H1 (cell line): ENCODE measurements at regions not wholly inside any gene's neighbourhood (a gene's known extent, or its start where the extent isn't known, plus 50 kb on each side); places are given as distances from the start of the nearest gene placed in this dataset.

Experiments used
- CTCF ChIA-PET: fragments of 300-600 bp; sonication (Branson Sonifier 250); formaldehyde crosslinking; loops from one replicate; lab custom pipeline; 2021; ENCODE audit not compliant: partially characterized antibody; lab: Charles Lee
- POLR2A ChIA-PET: fragments of 300-600 bp; sonication (Branson Sonifier 250); formaldehyde crosslinking; loops from one replicate; lab custom pipeline; 2021; ENCODE audit warnings: inconsistent platforms; ENCODE audit not compliant: partially characterized antibody; lab: Charles Lee
- DNase-seq, 2 experiments: peaks; one replicate each; pipeline versions ENCODE4 v3.0.0 to v3.0.0-alpha.2; 2010 to 2022; ENCODE audit warnings: low spot score in 2 of 2, low read depth in 1 of 2, mixed read lengths in 1 of 2
- FAIRE-seq: peaks from 2 replicates; lab custom pipeline; 2011; peaks lifted over from hg19 to GRCh38; lab: Jason Lieb, UNC
- H2AFZ ChIP-seq: 2 replicates; pipeline ENCODE4 v1.8.1; 2012; ENCODE audit warnings: low read length, inconsistent platforms
- H2AK5ac ChIP-seq: 2 replicates; pipeline ENCODE4 v1.6.1; 2013; ENCODE audit warnings: low read depth, low read length
- H2BK120ac ChIP-seq: replicated peaks from 2 replicates; pipeline ENCODE3; 2013; ENCODE audit warnings: low read depth, low read length, inconsistent platforms
- H2BK12ac ChIP-seq: 2 replicates; pipeline ENCODE4 v1.6.1; 2013; ENCODE audit warnings: low read depth, low read length
- H2BK15ac ChIP-seq: 2 replicates; pipeline ENCODE4 v1.6.1; 2013; ENCODE audit warnings: low read length
- H2BK20ac ChIP-seq: 2 replicates; pipeline ENCODE4 v1.6.1; 2013; ENCODE audit warnings: low read length
- H2BK5ac ChIP-seq: 2 replicates; pipeline ENCODE4 v1.6.1; 2013; ENCODE audit warnings: low read depth, low read length
- H3K14ac ChIP-seq: 2 replicates; pipeline ENCODE4 v1.6.1; 2013; ENCODE audit warnings: inconsistent platforms; ENCODE audit not compliant: insufficient read length
- H3K18ac ChIP-seq: 2 replicates; pipeline ENCODE4 v1.6.1; 2013; ENCODE audit warnings: low read length; ENCODE audit errors: extremely low read depth
- H3K23ac ChIP-seq: 2 replicates; pipeline ENCODE4 v1.6.1; 2013; ENCODE audit warnings: inconsistent platforms; ENCODE audit not compliant: insufficient read length
- H3K23me2 ChIP-seq: 2 replicates; pipeline ENCODE4 v1.6.1; 2013; ENCODE audit warnings: low read depth, low read length
- H3K27ac ChIP-seq: 2 replicates; pipeline ENCODE4 v1.6.1; 2011; ENCODE audit warnings: low read depth, low read length, inconsistent platforms
- H3K27me3 ChIP-seq, 4 experiments: replicated peaks in 1 of 4; 1 replicate in 1 of 4; 2 replicates in 3 of 4; pipeline versions ENCODE4 v1.6.1 to v1.8.1; 2011 to 2013; ENCODE audit warnings: low read length in 3 of 4, mild to moderate bottlenecking in 3 of 4, inconsistent platforms in 2 of 4, mixed read lengths in 2 of 4, moderate library complexity in 1 of 4; ENCODE audit not compliant: control insufficient read depth in 3 of 4, insufficient read depth in 3 of 4; ENCODE audit errors: extremely low read depth in 1 of 4
- H3K36me3 ChIP-seq, 4 experiments: 2 replicates each; pipeline versions ENCODE4 v1.6.1 to v1.8.1; 2011 to 2013; ENCODE audit warnings: mild to moderate bottlenecking in 4 of 4, low read length in 3 of 4, moderate library complexity in 2 of 4, control low read depth in 1 of 4, inconsistent platforms in 1 of 4; ENCODE audit not compliant: insufficient read depth in 4 of 4, control insufficient read depth in 2 of 4
- H3K4ac ChIP-seq: replicated peaks from 2 replicates; pipeline ENCODE3; 2013; ENCODE audit warnings: low read length, low read depth, mixed read lengths, inconsistent platforms; ENCODE audit not compliant: insufficient read length
- H3K4me1 ChIP-seq, 4 experiments: replicated peaks in 1 of 4; 1 replicate in 1 of 4; 2 replicates in 3 of 4; pipeline versions ENCODE4 v1.6.1 to v1.8.1; 2011 to 2013; ENCODE audit warnings: low read length in 3 of 4, inconsistent platforms in 2 of 4, mixed read lengths in 1 of 4; ENCODE audit not compliant: insufficient read depth in 4 of 4, control insufficient read depth in 3 of 4
- H3K4me2 ChIP-seq, 2 experiments: 2 replicates each; pipeline versions ENCODE4 v1.6.1 to v1.8.1; 2011 to 2013; ENCODE audit warnings: low read depth in 2 of 2, low read length in 2 of 2, control low read depth in 1 of 2, inconsistent platforms in 1 of 2, mild to moderate bottlenecking in 1 of 2; ENCODE audit not compliant: insufficient read depth in 1 of 2
- H3K4me3 ChIP-seq, 4 experiments: fragments of 200-600, 300-600 bp in 1 of 4; sonication (generic), shearing (Covaris generic), sonication (Bioruptor Twin) in 1 of 4; 2 replicates each; pipeline versions ENCODE4 v1.5.1 to v1.8.1; 2011 to 2016; ENCODE audit warnings: low read length in 4 of 4, low read depth in 3 of 4, control low read depth in 2 of 4, inconsistent platforms in 2 of 4, mild to moderate bottlenecking in 2 of 4, mixed read lengths in 1 of 4, moderate library complexity in 1 of 4; ENCODE audit not compliant: insufficient read depth in 2 of 4; ENCODE audit errors: extremely low read depth in 1 of 4
- H3K56ac ChIP-seq: replicated peaks from 2 replicates; pipeline ENCODE3; 2013; ENCODE audit warnings: low read depth, mild to moderate bottlenecking, mixed read lengths, low read length, inconsistent platforms; ENCODE audit not compliant: insufficient read length
- H3K79me1 ChIP-seq: 2 replicates; pipeline ENCODE4 v1.6.1; 2013; ENCODE audit warnings: low read depth, low read length, control low read depth
- H3K79me2 ChIP-seq, 2 experiments: 2 replicates each; pipeline versions ENCODE4 v1.6.1 to v1.8.1; 2012 to 2013; ENCODE audit warnings: low read length in 2 of 2, mild to moderate bottlenecking in 2 of 2, inconsistent platforms in 1 of 2; ENCODE audit not compliant: insufficient read depth in 2 of 2, control insufficient read depth in 1 of 2
- H3K9ac ChIP-seq, 4 experiments: replicated peaks in 1 of 4; 1 replicate in 1 of 4; 2 replicates in 3 of 4; pipeline versions ENCODE4 v1.6.1 to v1.8.1; 2011 to 2013; ENCODE audit warnings: low read depth in 3 of 4, low read length in 3 of 4, control low read depth in 2 of 4, mild to moderate bottlenecking in 2 of 4, moderate library complexity in 2 of 4, inconsistent platforms in 1 of 4; ENCODE audit errors: extremely low read depth in 1 of 4
- H3K9me3 ChIP-seq, 2 experiments: 2 replicates each; pipeline versions ENCODE4 v1.6.1 to v1.8.1; 2012 to 2013; ENCODE audit warnings: mild to moderate bottlenecking in 2 of 2, moderate library complexity in 2 of 2, control low read depth in 1 of 2, inconsistent platforms in 1 of 2, low read depth in 1 of 2, low read length in 1 of 2, mixed read lengths in 1 of 2; ENCODE audit not compliant: insufficient read depth in 2 of 2
- H4K20me1 ChIP-seq, 2 experiments: replicated peaks in 1 of 2; 2 replicates each; pipeline versions ENCODE3 to v1.8.1; 2011 to 2013; ENCODE audit warnings: inconsistent platforms in 2 of 2, low read length in 2 of 2, mild to moderate bottlenecking in 1 of 2; ENCODE audit not compliant: insufficient read depth in 2 of 2, control insufficient read depth in 1 of 2
- H4K5ac ChIP-seq: 2 replicates; pipeline ENCODE4 v1.6.1; 2013; ENCODE audit warnings: low read length, low read depth, mixed read lengths, inconsistent platforms; ENCODE audit not compliant: insufficient read length
- H4K8ac ChIP-seq: 2 replicates; pipeline ENCODE4 v1.8.0; 2013; ENCODE audit warnings: mild to moderate bottlenecking, moderate library complexity, low read length, inconsistent platforms; ENCODE audit not compliant: insufficient read depth; ENCODE audit errors: extremely low read depth
- H4K91ac ChIP-seq: replicated peaks from 2 replicates; pipeline ENCODE3; 2013; ENCODE audit warnings: low read length, mixed read lengths, inconsistent platforms; ENCODE audit not compliant: insufficient read length
- CBX8 ChIP-seq: fragments of 300-800, 300-1000 bp; sonication (generic); IDR thresholded peaks from 2 replicates; pipeline ENCODE4 v1.7.1; 2016; ENCODE audit warnings: low read depth, low read length, borderline replicate concordance
- EP300 ChIP-seq, 2 experiments: IDR thresholded peaks; 1 replicate in 1 of 2; 2 replicates in 1 of 2; pipeline ENCODE4 v1.6.1; 2011 to 2012; ENCODE audit warnings: low read depth in 2 of 2, low read length in 2 of 2, mild to moderate bottlenecking in 2 of 2, borderline replicate concordance in 1 of 2, inconsistent platforms in 1 of 2, moderate library complexity in 1 of 2
- GTF2F1 ChIP-seq: IDR thresholded peaks from 2 replicates; pipeline ENCODE4 v1.6.1; 2012; ENCODE audit warnings: low read depth, low read length, improper control_type of control experiment, borderline replicate concordance
- KDM4A ChIP-seq: IDR thresholded peaks from one replicate; pipeline ENCODE4 v1.7.1; 2012; ENCODE audit warnings: low read depth, mild to moderate bottlenecking, moderate library complexity, low read length, inconsistent platforms; ENCODE audit not compliant: severe bottlenecking
- KDM5A ChIP-seq: fragments of 200-600 bp; IDR thresholded peaks from 2 replicates; pipeline ENCODE4 v1.7.1; 2012; ENCODE audit warnings: mild to moderate bottlenecking, low read length, inconsistent platforms, mixed read lengths
- MAFK ChIP-seq: IDR thresholded peaks from 2 replicates; pipeline ENCODE4 v1.6.1; 2012; ENCODE audit warnings: low read depth, mild to moderate bottlenecking, improper control_type of control experiment, low read length
- PHF8 ChIP-seq: fragments of 200-600 bp; sonication (generic); conservative IDR thresholded peaks from 2 replicates; pipeline ENCODE4 v1.7.1; 2012; ENCODE audit warnings: low read depth, mild to moderate bottlenecking, inconsistent platforms, low read length, moderate library complexity
- RBBP5 ChIP-seq: IDR thresholded peaks from 2 replicates; pipeline ENCODE4 v1.7.1; 2012; ENCODE audit warnings: low read depth, mild to moderate bottlenecking, inconsistent platforms, low read length, moderate library complexity, borderline replicate concordance
- SIX5 ChIP-seq: IDR thresholded peaks from 2 replicates; pipeline ENCODE4 v1.6.1; 2011; ENCODE audit warnings: mild to moderate bottlenecking, low read depth, low read length
- SP2 ChIP-seq: IDR thresholded peaks from 2 replicates; pipeline ENCODE4 v1.6.1; 2012; ENCODE audit warnings: mild to moderate bottlenecking, low read length, inconsistent platforms
- TCF12 ChIP-seq: IDR thresholded peaks from 2 replicates; pipeline ENCODE4 v1.6.1; 2011; ENCODE audit warnings: low read depth, mild to moderate bottlenecking, low read length
- TEAD4 ChIP-seq: IDR thresholded peaks from 2 replicates; pipeline ENCODE4 v1.6.1; 2012; ENCODE audit warnings: low read depth, low read length, inconsistent platforms, mixed read lengths
- WGBS, 2 experiments: shearing (Covaris generic) in 1 of 2; methylation state at CpG; one replicate each; pipeline versions ENCODE4 v1.1.6 to v1.1.7; 2013 to 2015; ENCODE audit warnings: low lambda C conversion rate in 2 of 2, mixed read lengths in 2 of 2, inconsistent platforms in 1 of 2, low coverage in 1 of 2, missing lambda C conversion rate in 1 of 2; ENCODE audit not compliant: insufficient replicate concordance in 2 of 2, insufficient coverage in 1 of 2, insufficient read length in 1 of 2; ENCODE audit errors: extremely low coverage in 1 of 2, missing lambda C conversion rate in 1 of 2; 5-methylcytosine and 5-hydroxymethylcytosine counted together
- TF ChIP-seq, protein P1 (sequence below): IDR thresholded peaks from 2 replicates; pipeline ENCODE4 v1.6.1; 2012; ENCODE audit warnings: inconsistent platforms
- TF ChIP-seq, protein P2 (sequence below): IDR thresholded peaks from 2 replicates; pipeline ENCODE4 v1.6.1; 2012; ENCODE audit warnings: inconsistent platforms

DNA sequence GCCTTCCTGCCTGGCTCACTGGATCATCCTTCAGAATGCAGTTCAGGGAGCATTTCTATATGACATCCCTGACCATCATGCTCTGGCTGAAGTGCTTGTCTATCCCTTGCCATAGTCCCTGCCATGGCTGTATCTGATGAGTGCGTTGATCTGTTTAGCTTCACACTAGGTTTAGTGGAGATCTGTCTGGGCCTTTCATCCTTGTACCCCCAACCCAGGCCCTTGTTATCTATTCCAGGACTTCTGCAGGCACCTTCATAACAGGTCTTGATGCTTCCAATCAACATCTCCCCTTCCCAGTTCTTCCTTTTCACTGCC, 102.4 kb downstream of the QRSL1 start:
- Histone ChIP-seq H2AFZ (no peak overlapping the region), H3K4ac (no peak overlapping the region), H2BK120ac (no peak overlapping the region), H2BK5ac (no peak overlapping the region), H3K4me3 (no peak overlapping the region), H4K20me1 (no peaks in the 10 kb centered on the region), H3K18ac (no peak overlapping the region), H3K9ac (no peak overlapping the region), H2BK20ac (peak overlapping the region; percentile 3; the same call in 1 of the 2 replicates), H2BK12ac (no peak overlapping the region; the same call in 1 of the 2 replicates), H4K91ac (no peak overlapping the region), H3K4me1 (no peaks in the 10 kb centered on the region; a peak in 1 of 7 replicates), H4K8ac (no peak overlapping the region), H3K14ac (no peak overlapping the region), H3K79me2 (no peaks in the 10 kb centered on the region), H3K23me2 (peaks cover 2% of the 10 kb centered on the region), H3K56ac (no peak overlapping the region), H3K27ac (no peak overlapping the region), H3K36me3 (no peaks in the 10 kb centered on the region), H3K4me2 (no peak overlapping the region), H2BK15ac (no peak overlapping the region), H3K27me3 (no peaks in the 10 kb centered on the region), H3K79me1 (no peaks in the 10 kb centered on the region), H3K9me3 (peaks cover 8 to 9% of the 10 kb centered on the region in 2 experiments; a peak in 2 of 4 replicates), H2AK5ac (no peak overlapping the region), H4K5ac (no peak overlapping the region), H3K23ac (no peak overlapping the region)
- no peak for DNase-seq
- FAIRE-seq: no peak
- CTCF ChIA-PET: no interaction called here
- POLR2A ChIA-PET: interaction anchor here (0.6 kb wide), 1 partner anchor 17 kb away, joined by 3 read pairs; no protein-coding TSS in a partner anchor
- WGBS, 2 experiments: 100% methylated on average over 1 of the region's 1 CpG; no CpG with 5 or more reads in 1 of the 2 experiments
- TF ChIP-seq KDM5A (no peak), GTF2F1 (no peak), MAFK (no peak), EP300 (IDR thresholded peaks at IDR 0.05; ENCODE audit: borderline replicate concordance in 1 of 2, low read depth in 2 of 2, low read length in 2 of 2) (no peak), KDM4A (no peak), PHF8 (no peak), RBBP5 (no peak), SP2 (no peak), SIX5 (no peak), CBX8 (no peak), TEAD4 (no peak), TCF12 (no peak)
- TF ChIP-seq, protein P1, sequence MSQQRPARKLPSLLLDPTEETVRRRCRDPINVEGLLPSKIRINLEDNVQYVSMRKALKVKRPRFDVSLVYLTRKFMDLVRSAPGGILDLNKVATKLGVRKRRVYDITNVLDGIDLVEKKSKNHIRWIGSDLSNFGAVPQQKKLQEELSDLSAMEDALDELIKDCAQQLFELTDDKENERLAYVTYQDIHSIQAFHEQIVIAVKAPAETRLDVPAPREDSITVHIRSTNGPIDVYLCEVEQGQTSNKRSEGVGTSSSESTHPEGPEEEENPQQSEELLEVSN: no peak
- TF ChIP-seq, protein P2, sequence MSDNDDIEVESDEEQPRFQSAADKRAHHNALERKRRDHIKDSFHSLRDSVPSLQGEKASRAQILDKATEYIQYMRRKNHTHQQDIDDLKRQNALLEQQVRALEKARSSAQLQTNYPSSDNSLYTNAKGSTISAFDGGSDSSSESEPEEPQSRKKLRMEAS: no peak
